Activated B cell treated with CpG ODN at 0.5 μM for 24 hours (primary cell): ENCODE measurements at regions not wholly inside any gene's neighbourhood (a gene's known extent, or its start where the extent isn't known, plus 50 kb on each side); places are given as distances from the start of the nearest gene placed in this dataset.

Experiments used
- ATAC-seq: fragments of 200-7000 bp; cut with Tn5 transposase; one replicate; pipeline ENCODE4 v1.10.0; 2021; ENCODE audit warnings: low read depth, mild to moderate bottlenecking, moderate library complexity
- CTCF ChIA-PET: fragments of 350-600 bp; sonication (Branson Sonifier 250); formaldehyde crosslinking; loops from one replicate; lab custom pipeline; 2021; ENCODE audit warnings: antibody characterized with exemption; lab: Charles Lee
- POLR2A ChIA-PET: fragments of 350-600 bp; sonication (Branson Sonifier 250); formaldehyde crosslinking; loops from one replicate; lab custom pipeline; 2021; ENCODE audit warnings: antibody characterized with exemption; lab: Charles Lee
- DNase-seq: peaks from one replicate; pipeline ENCODE4 v3.0.0; 2022
- H3K27ac Mint-ChIP-seq: one replicate; pipeline ENCODE4 v1.8.0; 2020; ENCODE audit warnings: mixed read lengths
- H3K27me3 Mint-ChIP-seq: one replicate; pipeline ENCODE4 v1.8.0; 2021; ENCODE audit warnings: mixed read lengths
- H3K36me3 Mint-ChIP-seq: one replicate; pipeline ENCODE4 v1.8.0; 2021; ENCODE audit warnings: low read depth, mixed read lengths
- H3K4me1 Mint-ChIP-seq: one replicate; pipeline ENCODE4 v1.8.0; 2021; ENCODE audit warnings: mixed read lengths
- H3K4me3 Mint-ChIP-seq: one replicate; pipeline ENCODE4 v1.8.0; 2020; ENCODE audit warnings: mild to moderate bottlenecking, mixed read lengths
- H3K9me3 Mint-ChIP-seq: one replicate; pipeline ENCODE4 v1.8.0; 2020; ENCODE audit warnings: mixed read lengths
- CTCF ChIP-seq: fragments of 200-600 bp; IDR thresholded peaks from one replicate; pipeline ENCODE4 v1.8.0; 2022; ENCODE audit warnings: antibody characterized with exemption, mild to moderate bottlenecking
- intact Hi-C: fragments of 100-400 bp; cut with micrococcal nuclease; formaldehyde crosslinking; loops from one replicate; pipeline ENCODE4 v1.15.1; 2024

DNA sequence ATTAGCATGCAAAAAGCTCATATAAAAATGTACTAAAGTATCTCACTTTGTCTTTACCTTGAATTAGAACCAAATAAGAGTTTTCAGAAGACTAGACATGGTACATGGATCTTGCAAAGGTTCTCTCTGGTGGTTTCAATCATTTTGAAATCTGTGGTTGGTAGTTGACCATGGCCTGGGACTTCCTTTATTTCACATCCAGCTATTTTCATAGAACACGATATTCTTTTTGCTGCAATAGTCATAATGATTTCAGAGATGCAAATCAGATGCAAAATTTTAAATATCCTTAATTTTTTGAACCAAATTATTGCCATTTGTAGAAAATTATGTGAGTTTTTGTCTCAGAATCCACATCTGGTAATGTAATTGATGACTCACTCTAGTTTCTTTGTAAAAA lies 375.1 kb upstream of the ZP4 start:
- no peak for TF ChIP-seq CTCF
- CTCF ChIA-PET: no interaction called here
- ATAC-seq (no peak), DNase-seq (no peak)
- Mint-ChIP-seq H3K4me3 (no peak overlapping the region), H3K9me3 (peaks cover 2% of the 10 kb centered on the region), H3K27me3 (no peaks in the 10 kb centered on the region), H3K4me1 (no peaks in the 10 kb centered on the region), H3K27ac (no peak overlapping the region), H3K36me3 (no peaks in the 10 kb centered on the region)
- intact Hi-C loops: no loop called here
- POLR2A ChIA-PET: no interaction called here

DNA sequence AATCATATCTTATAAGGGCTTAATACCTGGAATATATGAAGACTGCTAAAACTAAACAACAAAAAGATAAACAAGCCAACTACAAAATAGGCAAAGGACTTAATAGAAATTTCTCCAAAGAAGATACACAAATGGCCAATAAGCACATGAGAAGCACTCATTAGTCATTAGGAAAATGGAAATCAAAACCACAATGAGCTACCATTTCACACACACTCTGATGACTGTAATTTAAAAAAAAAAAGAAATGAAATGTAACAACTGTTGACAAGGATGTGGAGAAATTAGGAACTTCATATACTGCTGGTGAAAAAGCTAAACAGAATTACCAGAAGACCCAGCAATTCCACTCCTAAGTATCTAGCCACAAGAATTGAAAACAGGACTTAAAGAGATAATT lies 374.2 kb upstream of the ZP4 start:
- no peak for TF ChIP-seq CTCF
- ChIA-PET CTCF (no interaction called here), POLR2A (no interaction called here)
- Mint-ChIP-seq H3K4me3 (no peak overlapping the region), H3K27me3 (no peaks in the 10 kb centered on the region), H3K9me3 (peaks cover 2% of the 10 kb centered on the region), H3K27ac (no peak overlapping the region), H3K4me1 (no peaks in the 10 kb centered on the region), H3K36me3 (no peaks in the 10 kb centered on the region)
- intact Hi-C loops: no loop called here
- DNase-seq (no peak), ATAC-seq (no peak)

DNA sequence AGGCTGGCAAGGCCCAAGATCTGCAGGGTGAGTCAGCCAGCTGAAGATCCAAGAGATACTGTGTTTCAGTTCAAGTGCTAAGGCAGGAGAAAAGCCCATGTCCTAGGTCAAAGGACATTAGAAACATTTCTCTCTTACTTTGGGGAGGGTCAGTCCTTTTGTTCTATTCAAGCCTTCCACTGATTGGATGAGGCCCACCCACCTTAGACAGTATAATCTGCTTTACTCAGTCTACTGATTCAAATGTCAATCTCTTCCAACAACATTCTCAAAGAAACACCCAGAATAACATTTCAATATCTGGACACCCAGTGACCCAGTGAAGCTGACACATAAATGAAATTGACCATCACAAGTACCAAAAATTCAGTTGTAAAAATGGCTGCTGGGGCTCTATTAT lies 367.8 kb upstream of the ZP4 start:
- TF ChIP-seq CTCF: no peak
- H3K4me1 Mint-ChIP-seq: no peaks in the 10 kb centered on the region
- H3K4me3 Mint-ChIP-seq: no peak overlapping the region

DNA sequence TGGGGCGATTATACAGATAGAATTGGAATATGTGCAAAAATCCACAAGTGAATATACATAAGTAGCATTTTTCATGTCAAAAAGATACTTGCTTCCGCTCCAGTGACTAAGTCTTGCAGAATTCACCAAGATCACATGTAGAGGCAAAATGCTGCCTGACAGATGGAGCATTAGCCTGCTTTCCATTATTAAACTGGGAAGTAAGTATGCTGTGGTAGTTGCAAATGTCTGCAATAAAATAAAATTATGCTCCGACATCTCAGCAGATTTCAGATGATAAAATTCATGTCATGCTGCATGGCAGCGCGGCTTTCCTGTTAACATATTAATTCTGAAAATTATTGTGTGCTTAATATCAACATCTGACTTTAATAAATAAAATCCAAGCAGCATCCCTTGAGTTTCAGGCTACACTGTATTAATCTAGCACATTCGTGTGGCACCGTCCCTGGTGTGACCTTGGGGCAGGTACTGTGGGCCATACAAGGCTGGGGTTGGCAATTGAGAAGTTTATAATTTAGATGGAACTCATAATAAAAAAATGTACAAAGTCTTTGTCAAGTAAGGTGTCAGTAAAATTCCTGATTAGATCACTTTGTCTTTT lies 366.4 kb upstream of the ZP4 start:
- intact Hi-C loops: no loop called here
- H3K4me1 Mint-ChIP-seq: no peaks in the 10 kb centered on the region
- DNase-seq: no peak
- no peaks in the 10 kb centered on the region for H3K36me3 Mint-ChIP-seq
- no peak overlapping the region for H3K27ac Mint-ChIP-seq
- H3K4me3 Mint-ChIP-seq: no peak overlapping the region
- no peaks in the 10 kb centered on the region for H3K27me3 Mint-ChIP-seq
- CTCF ChIA-PET: no interaction called here
- no peak for ATAC-seq
- TF ChIP-seq CTCF: no peak
- H3K9me3 Mint-ChIP-seq: no peaks in the 10 kb centered on the region
- POLR2A ChIA-PET: no interaction called here

More for the DNA sequence above, 367.8 kb upstream of the ZP4 start:
- Mint-ChIP-seq H3K27ac (no peak overlapping the region), H3K9me3 (no peaks in the 10 kb centered on the region), H3K36me3 (no peaks in the 10 kb centered on the region), H3K27me3 (no peaks in the 10 kb centered on the region)
- DNase-seq: no peak
- ChIA-PET CTCF (no interaction called here), POLR2A (no interaction called here)
- no peak for ATAC-seq
- intact Hi-C loops: no loop called here

DNA sequence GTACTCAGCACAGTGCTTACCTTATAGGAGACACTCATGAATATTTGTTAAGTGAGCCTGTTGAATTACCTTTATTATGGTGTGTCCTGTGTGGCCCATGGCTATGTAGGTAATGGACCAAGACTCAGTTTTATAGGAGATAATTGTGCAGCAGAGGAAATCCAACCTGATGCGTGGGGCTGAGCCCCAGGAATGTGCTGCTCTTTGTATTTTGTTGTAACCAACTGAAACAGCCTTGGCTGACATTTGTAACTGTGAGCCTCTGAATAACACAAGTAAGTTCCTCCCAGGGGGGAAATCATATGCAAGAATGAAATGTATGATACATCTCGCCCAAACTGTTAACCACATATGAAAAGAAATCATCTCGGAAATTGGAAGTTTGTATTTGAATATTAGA lies 364.2 kb upstream of the ZP4 start:
- Mint-ChIP-seq H3K9me3 (no peaks in the 10 kb centered on the region), H3K27ac (no peak overlapping the region), H3K4me1 (no peaks in the 10 kb centered on the region), H3K4me3 (no peak overlapping the region), H3K27me3 (no peaks in the 10 kb centered on the region), H3K36me3 (no peaks in the 10 kb centered on the region)
- TF ChIP-seq CTCF: no peak
- ATAC-seq: no peak
- ChIA-PET CTCF (no interaction called here), POLR2A (no interaction called here)
- DNase-seq: no peak
- intact Hi-C loops: no loop called here
